WTC11 (cell line): ENCODE measurements at regions not wholly inside any gene's neighbourhood (a gene's known extent, or its start where the extent isn't known, plus 50 kb on each side); places are given as distances from the start of the nearest gene placed in this dataset.

ENCODE experiments used
- ATAC-seq: fragments of 200-7000 bp; cut with Tn5 transposase; 2 replicates; pipeline ENCODE4 v1.10.0; 2021; ENCODE audit warnings: mild to moderate bottlenecking, moderate library complexity
- CTCF ChIA-PET: fragments of 300-600 bp; sonication (Branson Sonifier 250); formaldehyde crosslinking; loops from one replicate; lab custom pipeline; 2021; ENCODE audit warnings: antibody characterized with exemption; lab: Charles Lee
- POLR2A ChIA-PET: fragments of 350-600 bp; sonication (Branson Sonifier 250); formaldehyde crosslinking; loops from one replicate; lab custom pipeline; 2021; ENCODE audit warnings: antibody characterized with exemption; lab: Charles Lee
- DNase-seq: peaks from one replicate; pipeline ENCODE4 v3.0.0; 2021; ENCODE audit warnings: low spot score
- H3K27ac Mint-ChIP-seq: 2 replicates; pipeline ENCODE4 v1.8.0; 2021; ENCODE audit warnings: mixed read lengths
- H3K27me3 Mint-ChIP-seq: 2 replicates; pipeline ENCODE4 v1.8.0; 2021; ENCODE audit warnings: low read depth, mild to moderate bottlenecking, moderate library complexity, mixed read lengths
- H3K36me3 Mint-ChIP-seq: 2 replicates; pipeline ENCODE4 v1.8.0; 2021; ENCODE audit warnings: mixed read lengths
- H3K4me1 Mint-ChIP-seq: 2 replicates; pipeline ENCODE4 v1.8.0; 2022; ENCODE audit warnings: mixed read lengths
- H3K4me3 Mint-ChIP-seq: 2 replicates; pipeline ENCODE4 v1.8.0; 2021; ENCODE audit warnings: mild to moderate bottlenecking, moderate library complexity, mixed read lengths
- H3K9me3 Mint-ChIP-seq: 2 replicates; pipeline ENCODE4 v1.8.0; 2021; ENCODE audit warnings: mixed read lengths
- ATF1 ChIP-seq: sonication (generic); formaldehyde crosslinking; IDR thresholded peaks from 2 replicates; pipeline ENCODE4 v1.8.1; 2023; ENCODE audit warnings: mild to moderate bottlenecking, moderate library complexity, missing genetic modification reagents
- CBFB ChIP-seq: sonication (generic); formaldehyde crosslinking; IDR thresholded peaks from 2 replicates; pipeline ENCODE4 v1.8.1; 2022; ENCODE audit warnings: mild to moderate bottlenecking, low read depth, missing genetic modification reagents
- CDX4 ChIP-seq: fragments of 250-450 bp; sonication (Bioruptor Pico); IDR thresholded peaks from 2 replicates; pipeline ENCODE4 v1.9.0; 2021; ENCODE audit warnings: moderate library complexity, mild to moderate bottlenecking, inconsistent platforms, borderline replicate concordance
- CREM ChIP-seq: sonication (generic); formaldehyde crosslinking; IDR thresholded peaks from 2 replicates; pipeline ENCODE4 v1.8.1; 2022; ENCODE audit warnings: mild to moderate bottlenecking, missing genetic modification reagents, moderate library complexity
- CTCF ChIP-seq: fragments of 200-600 bp; IDR thresholded peaks from 2 replicates; pipeline ENCODE4 v1.8.0; 2022; ENCODE audit warnings: antibody characterized with exemption
- EMX1 ChIP-seq: fragments of 250-450 bp; sonication (Bioruptor Pico); IDR thresholded peaks from 2 replicates; pipeline ENCODE4 v1.8.0; 2021; ENCODE audit warnings: mild to moderate bottlenecking
- ETV6 ChIP-seq: sonication (generic); formaldehyde crosslinking; IDR thresholded peaks from 2 replicates; pipeline ENCODE4 v1.8.1; 2022; ENCODE audit warnings: mild to moderate bottlenecking, missing genetic modification reagents
- FOXP1 ChIP-seq: sonication (generic); formaldehyde crosslinking; IDR thresholded peaks from 2 replicates; pipeline ENCODE4 v1.8.0; 2022; ENCODE audit warnings: missing genetic modification reagents, mild to moderate bottlenecking, moderate library complexity, borderline replicate concordance
- GABPB1 ChIP-seq: sonication (generic); formaldehyde crosslinking; IDR thresholded peaks from 2 replicates; pipeline ENCODE4 v1.8.1; 2023; ENCODE audit warnings: mild to moderate bottlenecking, missing genetic modification reagents
- IRF2 ChIP-seq: sonication (generic); formaldehyde crosslinking; IDR thresholded peaks from 2 replicates; pipeline ENCODE4 v1.8.0; 2022; ENCODE audit warnings: low read depth, missing genetic modification reagents, borderline replicate concordance
- KAT7 ChIP-seq: sonication (generic); formaldehyde crosslinking; IDR thresholded peaks from 2 replicates; pipeline ENCODE4 v1.8.1; 2023; ENCODE audit warnings: missing genetic modification reagents, mild to moderate bottlenecking, borderline replicate concordance
- MAX ChIP-seq: sonication (generic); formaldehyde crosslinking; IDR thresholded peaks from 2 replicates; pipeline ENCODE4 v1.8.0; 2022; ENCODE audit warnings: mild to moderate bottlenecking, missing genetic modification reagents
- MXD4 ChIP-seq: fragments of 250-450 bp; sonication (Bioruptor Pico); IDR thresholded peaks from 2 replicates; pipeline ENCODE4 v1.8.0; 2021; ENCODE audit warnings: mild to moderate bottlenecking, moderate library complexity, borderline replicate concordance
- NFYB ChIP-seq: sonication (generic); formaldehyde crosslinking; conservative IDR thresholded peaks from 2 replicates; pipeline ENCODE4 v1.8.0; 2022; ENCODE audit warnings: low read depth, missing genetic modification reagents
- NR1H2 ChIP-seq: sonication (generic); formaldehyde crosslinking; IDR thresholded peaks from 2 replicates; pipeline ENCODE4 v1.9.0; 2021; ENCODE audit warnings: mild to moderate bottlenecking, moderate library complexity, missing genetic modification reagents
- SP1 ChIP-seq: sonication (generic); formaldehyde crosslinking; conservative IDR thresholded peaks from 2 replicates; pipeline ENCODE4 v1.8.1; 2022; ENCODE audit warnings: missing genetic modification reagents
- TEAD4 ChIP-seq: sonication (generic); formaldehyde crosslinking; IDR thresholded peaks from 2 replicates; pipeline ENCODE4 v1.8.0; 2022; ENCODE audit warnings: mild to moderate bottlenecking, missing genetic modification reagents
- USF1 ChIP-seq: sonication (generic); formaldehyde crosslinking; IDR thresholded peaks from 2 replicates; pipeline ENCODE4 v1.8.0; 2022; ENCODE audit warnings: mild to moderate bottlenecking, missing genetic modification reagents
- ZNF121 ChIP-seq: sonication (generic); formaldehyde crosslinking; IDR thresholded peaks from 2 replicates; pipeline ENCODE4 v1.8.0; 2023; ENCODE audit warnings: missing genetic modification reagents
- ZNF281 ChIP-seq: sonication (generic); formaldehyde crosslinking; IDR thresholded peaks from 2 replicates; pipeline ENCODE4 v1.8.0; 2023; ENCODE audit warnings: mild to moderate bottlenecking, missing genetic modification reagents
- ZSCAN18 ChIP-seq: fragments of 250-450 bp; sonication (Bioruptor Pico); IDR thresholded peaks from 2 replicates; pipeline ENCODE4 v2.1.2; 2022; ENCODE audit warnings: mild to moderate bottlenecking, moderate library complexity

GRCh38 chr3:72665701-72666446, 182.4 kb downstream of the SHQ1 start:
- ChIA-PET POLR2A (interaction anchor here (0.9 kb wide), 1 partner anchor 156 kb away, joined by 4 read pairs; no protein-coding TSS in a partner anchor), CTCF (interaction anchor here (0.7 to 2.9 kb wide), 34 partner anchors 8 to 790 kb away, joined by 3 to 35 read pairs (median 4); partner anchors contain the start of gene SHQ1)
- DNase-seq, result peak; percentile 65
- Mint-ChIP-seq H3K4me3 (no peak overlapping the region), H3K36me3 (no peaks in the 10 kb centered on the region), H3K9me3 (peaks cover 5% of the 10 kb centered on the region), H3K4me1 (peaks cover 7% of the 10 kb centered on the region), H3K27me3 (no peaks in the 10 kb centered on the region), H3K27ac (no peak overlapping the region)
- peak; percentile 82 for ATAC-seq
- peak; percentile 79 for TF ChIP-seq CTCF
- no peak for TF ChIP-seq EMX1 (CRISPR knock-in tag)
- TF ChIP-seq ATF1, result no peak

GRCh38 chr3:72665103-72665502, 183.1 kb downstream of the SHQ1 start:
- Mint-ChIP-seq H3K4me1 (peaks cover 7% of the 10 kb centered on the region), H3K27ac (no peak overlapping the region), H3K27me3 (no peaks in the 10 kb centered on the region), H3K36me3 (no peaks in the 10 kb centered on the region), H3K4me3 (no peak overlapping the region), H3K9me3 (peaks cover 5% of the 10 kb centered on the region)
- TF ChIP-seq TEAD4 (no peak), MXD4 (CRISPR knock-in tag) (no peak), ZSCAN18 (CRISPR knock-in tag) (no peak), KAT7 (CRISPR knock-in tag) (no peak), FOXP1 (CRISPR knock-in tag) (no peak), SP1 (CRISPR knock-in tag) (no peak), CBFB (CRISPR knock-in tag) (no peak), NR1H2 (CRISPR knock-in tag) (no peak), IRF2 (CRISPR knock-in tag) (no peak), ZNF121 (CRISPR knock-in tag) (no peak), CDX4 (CRISPR knock-in tag) (no peak), USF1 (CRISPR knock-in tag) (no peak), CREM (CRISPR knock-in tag) (no peak), MAX (CRISPR knock-in tag) (no peak), GABPB1 (CRISPR knock-in tag) (no peak), ZNF281 (no peak), NFYB (CRISPR knock-in tag) (no peak), ETV6 (CRISPR knock-in tag) (no peak)
- DNase-seq, result no peak
- CTCF ChIA-PET, result interaction anchor here (0.8 to 2.9 kb wide), 17 partner anchors 9 to 317 kb away, joined by 3 to 35 read pairs (median 5); no protein-coding TSS in a partner anchor
- POLR2A ChIA-PET, result no interaction called here
- no peak for ATAC-seq
